Body of pancreas (tissue), 4 donors: ENCODE measurements at regions not wholly inside any gene's neighbourhood (a gene's known extent, or its start where the extent isn't known, plus 50 kb on each side); places are given as distances from the start of the nearest gene placed in this dataset.

Experiments used
- POLR2A ChIP-seq, 3 donors: fragments of 450-650 bp; IDR thresholded peaks; one replicate each; pipeline ENCODE4 v1.6.1; 2016; ENCODE audit warnings: antibody characterized with exemption in 3 of 3, mild to moderate bottlenecking in 2 of 3
- TF ChIP-seq, protein P1 (sequence below), 7 experiments: fragments of 450-650 bp in 4 of 7; fragments of 200-600 bp in 3 of 7; sonication (generic) in 3 of 7; IDR thresholded peaks; one replicate each; pipeline ENCODE4 v1.5.1; 2016 to 2019; ENCODE audit warnings: antibody characterized with exemption in 7 of 7

DNA sequence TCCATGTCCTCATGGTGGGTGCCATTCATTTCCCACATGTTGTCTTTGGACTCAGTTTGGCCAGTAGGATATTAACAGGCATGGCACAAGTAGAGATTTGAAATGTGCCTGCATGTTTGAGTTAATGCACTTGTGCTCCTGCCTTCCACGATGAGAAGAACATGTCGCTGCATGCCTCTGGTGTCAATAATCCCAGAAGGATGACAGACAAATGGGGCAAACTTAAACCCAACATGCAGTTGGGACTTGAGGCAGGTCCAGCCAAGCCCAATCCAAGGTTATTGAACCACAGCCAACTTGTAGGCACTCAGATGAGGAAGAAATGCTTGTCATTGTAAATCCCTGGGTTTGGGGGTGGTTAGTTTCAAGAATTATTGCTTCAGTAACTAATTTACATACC, 174.6 kb downstream of the TRIM33 start:
- TF ChIP-seq, protein P1, sequence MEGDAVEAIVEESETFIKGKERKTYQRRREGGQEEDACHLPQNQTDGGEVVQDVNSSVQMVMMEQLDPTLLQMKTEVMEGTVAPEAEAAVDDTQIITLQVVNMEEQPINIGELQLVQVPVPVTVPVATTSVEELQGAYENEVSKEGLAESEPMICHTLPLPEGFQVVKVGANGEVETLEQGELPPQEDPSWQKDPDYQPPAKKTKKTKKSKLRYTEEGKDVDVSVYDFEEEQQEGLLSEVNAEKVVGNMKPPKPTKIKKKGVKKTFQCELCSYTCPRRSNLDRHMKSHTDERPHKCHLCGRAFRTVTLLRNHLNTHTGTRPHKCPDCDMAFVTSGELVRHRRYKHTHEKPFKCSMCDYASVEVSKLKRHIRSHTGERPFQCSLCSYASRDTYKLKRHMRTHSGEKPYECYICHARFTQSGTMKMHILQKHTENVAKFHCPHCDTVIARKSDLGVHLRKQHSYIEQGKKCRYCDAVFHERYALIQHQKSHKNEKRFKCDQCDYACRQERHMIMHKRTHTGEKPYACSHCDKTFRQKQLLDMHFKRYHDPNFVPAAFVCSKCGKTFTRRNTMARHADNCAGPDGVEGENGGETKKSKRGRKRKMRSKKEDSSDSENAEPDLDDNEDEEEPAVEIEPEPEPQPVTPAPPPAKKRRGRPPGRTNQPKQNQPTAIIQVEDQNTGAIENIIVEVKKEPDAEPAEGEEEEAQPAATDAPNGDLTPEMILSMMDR (IDR thresholded peaks at IDR 0.05): no peak
- TF ChIP-seq POLR2A (IDR thresholded peaks at IDR 0.05): no peak
